ENCODE measurements at regions not wholly inside any gene's neighbourhood (a gene's known extent, or its start where the extent isn't known, plus 50 kb on each side); places are given as distances from the start of the nearest gene placed in this dataset.
"Not testable (repeated sequence)": the region's sequence is repeated elsewhere in the genome, so short reads cannot be mapped to it uniquely, and the experiment has no call there.

DNA sequence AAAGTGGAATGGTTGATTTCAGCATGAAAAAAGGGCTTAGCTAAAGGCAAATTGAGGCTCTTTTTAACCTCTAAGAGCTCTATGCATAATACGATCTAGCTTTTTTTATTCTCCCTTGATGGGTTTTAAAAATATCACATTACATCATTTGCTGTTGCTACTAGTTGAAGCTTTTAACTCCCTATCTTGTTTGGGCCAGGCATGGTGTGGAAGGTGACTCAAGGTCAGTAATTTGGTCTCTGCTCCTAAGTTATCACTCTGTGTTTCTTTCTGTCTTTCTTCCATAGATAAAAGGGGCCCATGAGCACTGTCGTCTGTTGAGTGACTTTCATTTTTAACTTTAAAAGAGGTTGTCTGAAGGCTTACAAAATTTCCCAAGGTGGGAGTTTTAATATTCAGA lies 58.1 kb upstream of the GOT2 start:
- Histone ChIP-seq H3K27ac (ENCODE audit: low read depth in 2 of 2, low read length in 1 of 2) (no peak overlapping the region), H3K4me3 (ENCODE audit: low read depth in 2 of 2, low read length in 1 of 2) (no peak overlapping the region), H3K9me2 (no peaks in the 10 kb centered on the region), H3K79me2 (ENCODE audit: insufficient read depth) (no peaks in the 10 kb centered on the region), H3K4me1 (ENCODE audit: control insufficient read depth in 1 of 2, insufficient read depth in 2 of 2, low read depth in 1 of 2, low read length in 1 of 2) (no peaks in the 10 kb centered on the region), H3K9ac (no peak overlapping the region), H2AFZ (ENCODE audit: low read depth) (no peak overlapping the region), H3K4me2 (no peak overlapping the region), H4K20me1 (ENCODE audit: insufficient read depth) (no peaks in the 10 kb centered on the region), H3K9me3 (no peaks in the 10 kb centered on the region), H3K36me3 (replicated peaks in 1 of 2; ENCODE audit: control insufficient read depth in 1 of 2, insufficient read depth in 2 of 2, low read length in 1 of 2) (no peaks in the 10 kb centered on the region), H3F3A (replicated peaks; ENCODE audit: insufficient read depth) (no peaks in the 10 kb centered on the region), H3K27me3 (ENCODE audit: insufficient read depth) (no peaks in the 10 kb centered on the region)
- no peak for TF ChIP-seq GATA2 (CRISPR knock-in tag; IDR thresholded peaks at IDR 0.05)
- TF ChIP-seq, protein P1, sequence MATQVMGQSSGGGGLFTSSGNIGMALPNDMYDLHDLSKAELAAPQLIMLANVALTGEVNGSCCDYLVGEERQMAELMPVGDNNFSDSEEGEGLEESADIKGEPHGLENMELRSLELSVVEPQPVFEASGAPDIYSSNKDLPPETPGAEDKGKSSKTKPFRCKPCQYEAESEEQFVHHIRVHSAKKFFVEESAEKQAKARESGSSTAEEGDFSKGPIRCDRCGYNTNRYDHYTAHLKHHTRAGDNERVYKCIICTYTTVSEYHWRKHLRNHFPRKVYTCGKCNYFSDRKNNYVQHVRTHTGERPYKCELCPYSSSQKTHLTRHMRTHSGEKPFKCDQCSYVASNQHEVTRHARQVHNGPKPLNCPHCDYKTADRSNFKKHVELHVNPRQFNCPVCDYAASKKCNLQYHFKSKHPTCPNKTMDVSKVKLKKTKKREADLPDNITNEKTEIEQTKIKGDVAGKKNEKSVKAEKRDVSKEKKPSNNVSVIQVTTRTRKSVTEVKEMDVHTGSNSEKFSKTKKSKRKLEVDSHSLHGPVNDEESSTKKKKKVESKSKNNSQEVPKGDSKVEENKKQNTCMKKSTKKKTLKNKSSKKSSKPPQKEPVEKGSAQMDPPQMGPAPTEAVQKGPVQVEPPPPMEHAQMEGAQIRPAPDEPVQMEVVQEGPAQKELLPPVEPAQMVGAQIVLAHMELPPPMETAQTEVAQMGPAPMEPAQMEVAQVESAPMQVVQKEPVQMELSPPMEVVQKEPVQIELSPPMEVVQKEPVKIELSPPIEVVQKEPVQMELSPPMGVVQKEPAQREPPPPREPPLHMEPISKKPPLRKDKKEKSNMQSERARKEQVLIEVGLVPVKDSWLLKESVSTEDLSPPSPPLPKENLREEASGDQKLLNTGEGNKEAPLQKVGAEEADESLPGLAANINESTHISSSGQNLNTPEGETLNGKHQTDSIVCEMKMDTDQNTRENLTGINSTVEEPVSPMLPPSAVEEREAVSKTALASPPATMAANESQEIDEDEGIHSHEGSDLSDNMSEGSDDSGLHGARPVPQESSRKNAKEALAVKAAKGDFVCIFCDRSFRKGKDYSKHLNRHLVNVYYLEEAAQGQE (IDR thresholded peaks at IDR 0.05; ENCODE audit: low read depth, low read length) = no peak
- TF ChIP-seq NFIC (IDR thresholded peaks at IDR 0.05; ENCODE audit: borderline replicate concordance) = no peak
- no peak for TF ChIP-seq FOXM1 (IDR thresholded peaks at IDR 0.05; ENCODE audit: low read depth)
- no peak for TF ChIP-seq EZH2phosphoT487 (IDR thresholded peaks at IDR 0.05; ENCODE audit: borderline replicate concordance, low read depth)
- TF ChIP-seq FOSL2 (IDR thresholded peaks at IDR 0.05; ENCODE audit: borderline replicate concordance, low read depth) = no peak
- TF ChIP-seq, protein P2, sequence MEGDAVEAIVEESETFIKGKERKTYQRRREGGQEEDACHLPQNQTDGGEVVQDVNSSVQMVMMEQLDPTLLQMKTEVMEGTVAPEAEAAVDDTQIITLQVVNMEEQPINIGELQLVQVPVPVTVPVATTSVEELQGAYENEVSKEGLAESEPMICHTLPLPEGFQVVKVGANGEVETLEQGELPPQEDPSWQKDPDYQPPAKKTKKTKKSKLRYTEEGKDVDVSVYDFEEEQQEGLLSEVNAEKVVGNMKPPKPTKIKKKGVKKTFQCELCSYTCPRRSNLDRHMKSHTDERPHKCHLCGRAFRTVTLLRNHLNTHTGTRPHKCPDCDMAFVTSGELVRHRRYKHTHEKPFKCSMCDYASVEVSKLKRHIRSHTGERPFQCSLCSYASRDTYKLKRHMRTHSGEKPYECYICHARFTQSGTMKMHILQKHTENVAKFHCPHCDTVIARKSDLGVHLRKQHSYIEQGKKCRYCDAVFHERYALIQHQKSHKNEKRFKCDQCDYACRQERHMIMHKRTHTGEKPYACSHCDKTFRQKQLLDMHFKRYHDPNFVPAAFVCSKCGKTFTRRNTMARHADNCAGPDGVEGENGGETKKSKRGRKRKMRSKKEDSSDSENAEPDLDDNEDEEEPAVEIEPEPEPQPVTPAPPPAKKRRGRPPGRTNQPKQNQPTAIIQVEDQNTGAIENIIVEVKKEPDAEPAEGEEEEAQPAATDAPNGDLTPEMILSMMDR (IDR thresholded peaks at IDR 0.05) = no peak
- no peak for TF ChIP-seq YY1 (IDR thresholded peaks at IDR 0.05; ENCODE audit: low read depth)
- no peak for TF ChIP-seq SIN3A (IDR thresholded peaks at IDR 0.05; ENCODE audit: borderline replicate concordance, low read depth, low read length)
- TF ChIP-seq RFX5 (IDR thresholded peaks at IDR 0.05; ENCODE audit: low read length) = no peak
- TF ChIP-seq, protein P3, sequence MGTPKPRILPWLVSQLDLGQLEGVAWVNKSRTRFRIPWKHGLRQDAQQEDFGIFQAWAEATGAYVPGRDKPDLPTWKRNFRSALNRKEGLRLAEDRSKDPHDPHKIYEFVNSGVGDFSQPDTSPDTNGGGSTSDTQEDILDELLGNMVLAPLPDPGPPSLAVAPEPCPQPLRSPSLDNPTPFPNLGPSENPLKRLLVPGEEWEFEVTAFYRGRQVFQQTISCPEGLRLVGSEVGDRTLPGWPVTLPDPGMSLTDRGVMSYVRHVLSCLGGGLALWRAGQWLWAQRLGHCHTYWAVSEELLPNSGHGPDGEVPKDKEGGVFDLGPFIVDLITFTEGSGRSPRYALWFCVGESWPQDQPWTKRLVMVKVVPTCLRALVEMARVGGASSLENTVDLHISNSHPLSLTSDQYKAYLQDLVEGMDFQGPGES (IDR thresholded peaks at IDR 0.05; ENCODE audit: low read depth, low read length) = no peak
- no peak for TF ChIP-seq CHD2 (IDR thresholded peaks at IDR 0.05; ENCODE audit: low read length, partially characterized antibody)
- CTCF ChIA-PET = interaction anchor here (1.7 kb wide), 1 partner anchor 22 kb away, joined by 4 read pairs; no protein-coding TSS in a partner anchor
- POLR2A ChIA-PET = no interaction called here
- WGBS (ENCODE audit: low lambda C conversion rate) = 35% methylated on average over 2 of the region's 2 CpGs
- no peak for DNase-seq

DNA sequence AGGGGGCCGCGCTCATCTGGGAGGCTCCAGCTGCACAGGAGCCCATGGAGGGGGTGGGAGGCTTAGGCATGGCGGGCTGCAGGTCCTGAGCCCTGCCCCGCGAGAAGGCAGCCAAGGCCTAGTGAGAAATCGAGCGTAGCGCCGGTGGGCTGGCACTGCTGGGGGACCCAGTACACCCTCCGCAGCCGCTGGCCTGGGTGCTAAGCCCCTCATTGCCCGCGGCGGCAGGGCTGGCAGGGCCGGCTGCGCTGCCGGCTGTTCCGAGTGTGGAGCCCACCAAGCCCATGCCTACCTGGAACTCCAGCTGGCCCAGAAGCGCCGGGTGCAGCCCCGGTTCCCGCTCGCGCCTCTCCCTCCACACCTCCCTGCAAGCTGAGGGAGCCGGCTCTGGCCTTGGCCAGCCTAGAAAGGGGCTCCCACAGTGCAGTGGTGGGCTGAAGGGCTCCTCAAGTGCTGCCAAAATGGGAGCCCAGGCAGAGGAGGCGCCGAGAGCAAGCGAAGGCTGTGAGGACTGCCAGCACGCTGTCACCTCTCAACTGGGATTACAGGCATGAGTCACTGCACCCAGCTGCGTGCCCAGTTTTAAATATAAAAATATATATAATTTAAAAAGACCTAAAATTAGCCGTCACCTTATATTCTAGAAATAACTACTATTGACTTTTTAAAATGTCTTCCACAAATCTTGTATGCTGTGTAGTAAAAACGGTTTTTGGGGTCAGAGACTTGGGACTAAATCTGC lies 56.9 kb upstream of the GOT2 start:
- CTCF ChIA-PET = interaction anchor here (1.7 to 1.9 kb wide), 2 partner anchors 23 to 24 kb away, joined by 4 to 5 read pairs; no protein-coding TSS in a partner anchor
- H4K20me1 ChIP-seq (ENCODE audit: insufficient read depth); H3K9me2 ChIP-seq; H3K4me2 ChIP-seq; H2AFZ ChIP-seq (ENCODE audit: low read depth); H3K27ac ChIP-seq (ENCODE audit: low read depth in 2 of 2, low read length in 1 of 2); H3K79me2 ChIP-seq (ENCODE audit: insufficient read depth); DNase-seq; POLR2A ChIA-PET; H3K4me3 ChIP-seq (ENCODE audit: low read depth in 2 of 2, low read length in 1 of 2); H3K4me1 ChIP-seq (ENCODE audit: control insufficient read depth in 1 of 2, insufficient read depth in 2 of 2, low read depth in 1 of 2, low read length in 1 of 2); H3F3A ChIP-seq (replicated peaks; ENCODE audit: insufficient read depth); H3K27me3 ChIP-seq (ENCODE audit: insufficient read depth); H3K9ac ChIP-seq; H3K36me3 ChIP-seq (replicated peaks in 1 of 2; ENCODE audit: control insufficient read depth in 1 of 2, insufficient read depth in 2 of 2, low read length in 1 of 2); H3K9me3 ChIP-seq: not testable (repeated sequence)
- 63% methylated on average over 7 of the region's 32 CpGs for WGBS (ENCODE audit: low lambda C conversion rate)

Data from SK-N-SH (cell line).